Pons (tissue), 1 donor: ENCODE measurements at regions not wholly inside any gene's neighbourhood (a gene's known extent, or its start where the extent isn't known, plus 50 kb on each side); places are given as distances from the start of the nearest gene placed in this dataset.

ENCODE experiments used
- DNase-seq: peaks from one replicate; pipeline ENCODE4 v3.0.0-alpha.2; 2016; ENCODE audit warnings: low spot score

DNA sequence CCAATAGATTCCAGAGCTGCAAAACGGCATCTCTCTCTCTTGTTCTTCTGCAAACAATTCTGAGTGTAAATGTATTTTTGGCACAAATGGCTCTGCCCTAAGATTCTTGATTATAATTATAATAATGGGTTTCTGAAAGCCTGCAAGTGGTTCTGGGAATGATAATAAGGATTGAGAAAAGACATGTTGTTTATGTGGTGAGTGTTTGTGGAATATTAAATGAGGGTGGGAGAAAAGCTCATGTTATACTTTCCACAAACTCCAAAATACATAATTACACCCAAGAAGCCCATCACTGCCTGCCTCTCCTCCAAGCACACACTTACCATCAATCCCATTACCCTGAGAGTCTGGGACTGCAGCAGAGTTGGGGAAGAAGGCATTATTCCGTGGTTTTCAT, 460.0 kb upstream of the BRINP1 start:
- no peak for DNase-seq

DNA sequence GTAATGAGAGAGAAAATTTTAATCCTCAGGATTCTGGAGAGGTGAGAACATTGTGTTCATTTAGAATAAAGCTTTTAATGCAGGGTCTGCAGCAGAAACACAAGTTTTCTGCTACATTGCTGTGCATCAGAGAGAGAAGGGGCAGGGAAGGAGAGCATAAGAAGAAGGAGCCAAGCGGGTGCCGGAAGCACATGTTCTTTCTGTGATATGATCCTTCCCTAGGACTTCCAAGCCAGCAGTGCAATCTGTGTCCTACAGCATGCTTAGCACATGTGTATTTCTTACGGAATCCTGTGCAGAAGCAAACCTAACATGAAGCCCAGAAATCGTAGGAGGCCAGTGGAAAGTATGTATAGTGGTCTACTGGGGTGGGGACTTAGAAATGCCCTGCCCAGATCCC, 458.3 kb upstream of the BRINP1 start:
- DNase-seq = no peak

DNA sequence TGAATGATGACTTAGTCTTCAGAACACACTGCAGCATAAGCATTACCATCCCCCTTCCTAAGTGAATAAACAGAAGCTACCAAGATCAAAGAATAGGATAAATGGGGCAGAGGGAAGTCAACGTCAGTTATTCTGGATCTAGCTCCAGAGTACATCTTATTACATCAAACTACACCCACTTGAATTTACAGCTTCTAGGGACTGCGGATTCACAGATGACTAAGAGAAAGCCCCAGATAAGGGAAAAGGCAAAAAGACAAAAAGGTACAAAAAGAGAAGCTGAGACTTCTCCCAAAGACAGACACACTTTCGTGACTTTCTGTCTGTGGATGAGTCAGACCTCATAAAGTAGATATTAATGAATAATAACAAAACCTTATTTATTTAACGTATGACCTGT, 457.9 kb upstream of the BRINP1 start:
- DNase-seq = no peak

DNA sequence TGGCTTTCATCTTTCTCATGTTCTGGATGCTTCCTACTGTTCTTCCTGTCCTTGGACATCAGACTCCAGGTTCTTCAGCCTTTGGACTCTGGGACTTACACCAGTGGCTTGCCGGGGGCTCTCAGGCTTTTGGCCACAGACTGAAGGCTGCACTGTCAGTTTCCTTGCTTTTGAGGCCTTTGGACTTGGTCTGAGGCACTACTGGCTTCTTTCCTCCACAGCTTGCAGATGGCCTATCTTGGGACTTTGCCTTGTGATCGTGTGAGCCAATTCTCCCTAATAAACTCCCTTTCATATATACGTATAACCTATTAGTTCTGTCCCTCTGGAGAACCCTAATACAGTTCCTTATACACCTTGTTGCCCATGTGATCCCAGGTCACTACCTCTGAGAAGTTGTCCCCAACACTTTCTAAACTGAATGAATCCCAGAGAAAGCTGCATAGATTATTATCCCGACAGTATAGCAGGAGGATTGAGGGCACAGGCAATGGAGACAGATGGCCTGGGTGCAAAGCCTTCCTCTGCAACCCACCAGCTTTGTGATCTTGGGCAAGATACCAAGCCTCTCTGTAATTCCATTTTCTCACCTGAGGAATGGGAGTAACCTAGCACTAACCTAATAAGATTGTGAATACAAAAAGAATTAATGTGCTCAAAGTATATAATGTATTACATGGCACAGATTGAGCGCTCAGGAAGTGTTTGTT, 449.6 kb upstream of the BRINP1 start:
- no peak for DNase-seq

DNA sequence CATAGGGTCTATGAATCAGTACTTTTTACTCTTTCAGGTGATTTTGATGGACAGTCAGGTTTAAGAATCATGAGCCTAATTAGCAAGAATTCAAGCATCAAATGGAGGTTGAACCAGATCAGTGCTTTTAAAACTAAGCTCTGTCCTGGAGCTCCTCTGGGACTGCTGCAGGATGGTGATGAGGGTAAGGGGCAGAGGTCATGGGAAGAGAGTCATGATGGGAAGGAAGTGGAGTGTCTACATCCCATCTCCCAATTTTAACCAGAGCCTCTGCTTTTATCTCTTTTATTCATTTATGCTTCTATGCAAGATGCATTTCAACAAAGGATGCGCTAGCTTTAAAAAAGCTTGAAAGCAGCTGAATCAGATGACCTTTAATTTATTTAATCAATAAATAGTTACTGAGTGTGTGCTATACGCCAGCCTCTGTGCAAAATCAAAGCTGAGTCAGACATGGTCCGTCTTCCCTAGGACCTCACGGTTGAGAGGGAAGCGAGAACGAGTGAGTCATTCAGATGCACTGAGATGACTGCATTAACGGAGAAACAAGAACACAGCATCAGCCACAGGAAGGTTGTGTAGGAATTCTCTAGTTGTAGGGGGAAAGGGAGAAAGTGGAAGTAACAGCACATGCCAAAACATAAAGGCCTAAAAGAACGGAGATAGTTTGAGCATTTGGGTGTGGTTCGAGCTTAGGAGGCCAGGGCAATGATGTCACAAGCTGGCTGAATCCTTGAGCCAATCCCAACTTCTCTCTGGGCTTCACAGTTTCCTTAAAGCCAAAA, 441.6 kb upstream of the BRINP1 start:
- DNase-seq = no peak

DNA sequence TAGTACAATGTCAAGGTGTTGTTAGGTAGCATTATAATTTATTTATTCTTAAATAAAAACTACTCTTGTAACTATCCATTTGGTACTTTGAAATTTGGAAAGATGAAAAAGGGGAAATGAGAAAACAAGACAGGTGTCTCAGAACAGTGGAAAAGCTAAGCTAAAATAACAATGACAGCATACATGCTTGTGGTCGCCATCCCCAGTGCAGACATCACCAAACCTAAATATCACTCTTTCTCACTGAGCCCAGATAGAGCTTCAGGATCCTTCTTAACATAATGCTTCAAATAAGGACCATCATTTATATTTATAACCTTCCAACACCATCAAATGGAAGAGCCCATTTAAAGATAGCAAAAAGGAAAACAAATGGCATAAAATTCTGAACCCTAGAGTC, 434.4 kb upstream of the BRINP1 start:
- no peak for DNase-seq

DNA sequence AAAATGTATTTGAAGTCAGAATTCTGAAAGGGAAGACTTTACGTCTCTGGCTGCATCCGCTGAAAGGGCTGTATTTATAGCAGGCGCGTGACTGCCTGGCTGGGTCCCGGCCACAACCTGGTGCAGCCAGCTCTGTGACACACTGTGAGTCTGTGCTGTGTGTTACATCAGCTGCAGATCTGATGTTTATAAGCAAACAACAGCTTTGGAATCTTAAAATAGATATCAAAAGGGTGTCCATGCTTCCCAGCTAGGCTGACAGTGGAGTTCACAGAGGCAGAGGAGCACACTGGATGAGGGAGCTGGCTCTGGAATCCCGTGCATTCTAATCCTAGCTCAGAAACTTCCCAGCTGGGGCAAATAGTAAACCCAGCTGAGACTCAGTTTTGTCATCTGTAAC, 433.4 kb upstream of the BRINP1 start:
- peak; percentile 93 for DNase-seq

DNA sequence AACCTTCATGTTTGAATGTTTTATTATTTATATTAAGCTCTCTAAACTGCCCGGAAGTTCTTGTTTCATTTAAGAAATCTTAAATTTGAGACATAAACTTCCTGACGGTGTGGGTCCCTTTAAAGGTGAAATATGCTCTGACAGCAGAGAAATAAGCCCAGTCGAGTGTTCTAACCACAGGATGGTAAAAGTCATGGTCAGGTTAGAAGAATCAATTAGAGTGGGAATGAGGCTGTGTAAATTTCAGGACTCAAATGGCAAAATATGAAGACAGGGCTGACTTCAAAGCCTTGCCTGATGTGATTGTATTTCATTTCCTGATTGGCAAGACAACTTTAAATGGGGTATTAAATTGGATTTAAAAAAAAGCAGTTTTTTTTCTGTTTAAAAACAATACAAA, 432.9 kb upstream of the BRINP1 start:
- peak; percentile 46 for DNase-seq

DNA sequence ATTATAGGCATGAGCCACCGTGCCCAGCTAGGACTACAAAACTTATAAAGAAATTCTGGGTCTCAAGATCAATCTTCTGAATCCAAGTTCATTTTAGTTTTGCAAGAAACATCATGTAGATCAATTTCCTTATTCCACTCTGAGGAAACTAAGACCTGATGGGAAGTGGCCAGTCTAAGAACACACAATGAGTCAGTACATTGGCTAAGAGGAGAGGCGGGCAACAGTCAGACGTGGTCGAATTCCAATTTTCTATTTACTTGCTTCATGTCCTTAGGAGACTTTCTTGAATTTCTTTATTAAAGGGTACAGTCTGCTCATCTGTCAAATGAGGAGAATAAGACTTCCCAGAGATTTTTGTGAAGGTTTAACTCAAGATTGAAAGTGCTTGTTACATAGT, 432.1 kb upstream of the BRINP1 start:
- peak; percentile 25 for DNase-seq

DNA sequence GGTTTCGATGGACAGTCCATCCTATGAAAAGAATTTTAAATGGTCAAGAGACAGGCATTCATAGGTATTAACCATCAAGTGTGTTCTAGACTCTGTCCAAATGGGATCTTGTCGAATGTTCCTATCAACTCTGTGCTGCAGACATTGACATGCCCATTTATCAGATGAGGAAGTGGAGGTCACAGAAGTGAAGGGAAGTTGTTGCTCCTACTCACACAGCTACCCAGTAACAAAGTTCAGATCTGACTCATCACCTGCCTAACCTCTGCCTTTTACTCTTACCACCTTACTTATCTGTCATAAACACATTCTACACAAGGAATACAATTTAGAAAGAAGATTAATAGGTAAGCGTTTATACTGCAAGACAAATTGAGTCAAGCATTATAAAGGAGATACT, 426.2 kb upstream of the BRINP1 start:
- DNase-seq = no peak

DNA sequence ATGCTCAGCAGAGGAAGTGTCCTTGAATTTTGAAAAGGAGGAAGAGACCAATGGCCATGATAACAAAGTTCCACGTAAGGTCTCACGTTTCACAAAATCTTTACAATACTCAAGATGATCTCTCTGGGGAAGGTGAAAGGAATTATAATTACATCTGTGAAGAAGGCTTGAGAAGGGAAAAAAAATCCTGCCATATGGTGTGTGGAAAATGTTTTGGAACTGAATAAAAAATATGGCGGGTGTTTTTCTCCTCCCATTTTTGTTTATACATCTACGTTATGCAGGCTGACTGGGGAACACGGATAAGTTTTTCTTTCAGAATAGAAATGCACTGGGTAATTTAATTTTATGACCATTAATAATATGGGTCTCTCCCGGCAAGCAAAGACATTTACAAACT, 425.6 kb upstream of the BRINP1 start:
- no peak for DNase-seq

DNA sequence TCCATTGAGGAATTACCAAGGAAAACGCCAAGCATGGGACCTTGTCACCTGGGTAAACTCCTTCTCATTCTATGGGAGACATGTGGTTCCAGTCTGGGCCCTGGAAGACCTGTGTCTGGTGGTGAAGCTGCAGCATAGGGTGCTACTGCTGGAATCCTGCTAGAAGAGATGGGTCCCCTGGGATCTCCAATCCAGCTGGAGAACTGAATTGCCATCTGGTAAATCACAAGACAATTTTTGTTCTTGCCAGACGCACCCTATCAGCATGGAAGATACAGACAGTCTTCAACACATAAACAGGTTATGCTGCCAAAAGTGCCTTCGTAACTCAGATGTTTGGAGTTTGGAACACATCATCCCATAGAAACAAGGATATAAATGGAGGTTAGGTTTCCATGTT, 424.0 kb upstream of the BRINP1 start:
- DNase-seq = no peak

DNA sequence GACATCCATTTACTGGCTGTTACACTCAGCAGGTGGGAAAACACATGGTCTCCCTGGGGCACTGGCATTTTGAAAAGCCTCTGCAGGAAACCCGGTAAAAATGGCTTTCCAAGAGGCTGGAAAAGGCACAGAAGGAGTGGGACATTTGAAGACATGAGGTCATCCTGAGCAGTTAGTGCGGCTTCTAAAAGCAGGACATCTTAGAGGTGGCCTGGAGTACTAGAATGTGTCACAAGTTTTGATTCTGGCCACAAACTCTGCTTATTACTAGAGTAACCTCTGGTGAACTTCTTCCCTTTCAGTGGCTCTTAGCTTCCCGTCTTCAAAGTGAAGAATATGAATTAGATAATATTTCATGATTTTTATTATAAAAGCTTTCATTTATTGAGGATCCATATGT, 423.0 kb upstream of the BRINP1 start:
- no peak for DNase-seq

DNA sequence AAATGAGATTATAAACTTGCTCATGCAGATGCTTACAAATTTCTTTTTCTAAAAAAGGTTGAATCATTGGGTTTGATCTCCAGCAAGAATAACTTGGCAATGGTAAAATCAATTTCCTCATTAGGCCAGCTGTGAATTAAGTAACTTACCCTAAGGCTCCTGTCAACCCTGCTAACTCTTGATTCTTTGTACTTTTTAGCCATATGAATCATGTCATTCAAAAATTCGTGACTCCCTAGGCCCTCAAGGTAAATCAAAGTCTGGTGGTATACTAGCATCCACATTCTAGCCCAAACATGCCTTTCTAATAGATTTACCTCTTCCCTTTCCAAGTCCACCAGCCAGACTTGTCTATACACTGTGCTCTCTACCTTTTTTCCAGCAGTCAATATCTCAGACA, 420.8 kb upstream of the BRINP1 start:
- DNase-seq = no peak

DNA sequence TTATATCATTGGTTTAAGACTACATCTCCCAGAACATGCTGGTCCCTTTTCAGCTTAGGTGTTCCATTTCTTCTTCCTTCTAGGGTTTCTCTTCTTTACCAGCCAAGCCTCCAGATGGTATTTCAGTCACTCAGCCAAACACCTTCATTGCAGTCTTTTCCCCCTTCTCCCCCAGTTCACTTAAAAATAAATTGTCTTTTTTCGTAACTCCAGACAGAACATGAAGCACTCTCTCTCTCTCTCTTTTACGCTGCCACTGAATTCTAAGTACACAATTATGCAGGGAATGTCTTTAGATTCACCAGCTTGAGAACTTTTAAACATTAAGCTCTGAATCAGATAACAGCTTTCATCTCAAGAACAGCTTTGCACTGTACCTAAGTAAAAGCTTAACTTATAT, 419.7 kb upstream of the BRINP1 start:
- DNase-seq = no peak

DNA sequence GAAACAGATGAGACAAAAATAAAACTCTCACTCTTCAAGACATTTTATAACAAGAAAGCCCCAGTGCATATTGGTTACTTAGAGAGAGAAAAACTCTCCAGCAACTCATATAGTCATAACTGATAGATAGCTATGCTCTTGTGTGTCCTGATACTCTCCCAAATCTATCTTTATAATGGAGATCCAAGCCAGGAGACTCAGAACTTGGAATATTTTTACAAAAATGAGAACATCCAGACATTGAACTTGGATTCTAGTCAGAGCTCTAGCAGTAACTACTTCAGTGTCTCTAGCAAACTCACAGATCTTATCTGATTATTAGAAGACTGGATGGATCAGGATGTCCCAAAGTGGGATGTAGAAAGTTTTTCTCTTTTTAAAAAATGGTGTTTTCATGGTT, 412.7 kb upstream of the BRINP1 start:
- no peak for DNase-seq

DNA sequence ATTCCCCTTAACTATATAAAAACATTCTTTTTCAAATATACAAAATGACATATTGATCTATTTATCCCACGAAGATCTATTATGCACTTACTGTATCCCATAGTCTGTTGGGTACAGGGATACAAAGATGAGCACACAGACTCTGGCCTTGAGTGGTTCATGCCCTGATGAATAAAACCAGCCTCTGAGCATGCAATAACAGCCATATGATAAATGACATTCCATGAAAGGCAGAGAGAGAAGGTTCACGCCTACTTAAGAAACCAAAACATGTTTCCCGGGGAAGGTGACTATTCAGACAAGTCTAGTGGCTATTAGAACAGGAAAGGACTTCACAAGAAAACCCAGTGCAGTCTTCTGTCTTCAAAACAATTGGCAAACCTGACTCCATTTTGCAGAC, 406.2 kb upstream of the BRINP1 start:
- no peak for DNase-seq

DNA sequence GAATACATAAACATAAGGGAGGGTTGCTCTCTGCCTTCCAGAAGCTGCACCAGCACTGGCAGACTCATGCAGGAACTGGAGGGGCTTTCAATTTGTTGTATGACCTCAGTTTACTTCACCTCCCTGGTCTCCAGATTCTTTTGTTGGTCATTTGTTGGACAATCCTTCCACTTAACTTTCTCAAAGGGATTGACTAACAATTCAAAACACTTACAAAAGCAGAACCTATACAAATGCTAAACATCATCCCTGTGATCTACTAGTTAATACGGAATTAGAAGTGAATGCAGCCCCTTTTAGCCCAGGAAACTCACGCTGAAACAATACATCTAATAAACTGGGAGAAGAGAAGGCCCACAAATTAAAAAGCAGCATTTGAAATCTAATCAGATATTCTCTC, 404.6 kb upstream of the BRINP1 start:
- no peak for DNase-seq

DNA sequence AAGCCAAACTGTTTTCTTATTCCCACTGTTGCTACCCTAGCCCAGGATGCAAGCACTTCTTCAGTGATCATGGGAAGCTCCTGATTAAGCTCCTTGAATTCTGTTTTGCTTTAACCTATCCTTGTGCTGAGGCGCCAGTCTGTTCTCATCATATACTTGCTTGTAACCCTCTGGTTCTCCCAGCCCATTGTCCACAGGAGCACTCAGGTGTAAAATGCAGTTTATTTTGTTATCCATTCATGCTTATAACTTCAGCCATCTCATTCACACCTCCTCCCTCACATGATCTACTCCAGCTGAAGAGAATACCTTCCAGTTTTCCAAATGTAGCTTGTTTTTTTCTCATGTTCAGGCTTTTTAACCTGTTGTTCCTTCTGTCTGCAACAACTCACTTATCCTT, 402.1 kb upstream of the BRINP1 start:
- DNase-seq = no peak

DNA sequence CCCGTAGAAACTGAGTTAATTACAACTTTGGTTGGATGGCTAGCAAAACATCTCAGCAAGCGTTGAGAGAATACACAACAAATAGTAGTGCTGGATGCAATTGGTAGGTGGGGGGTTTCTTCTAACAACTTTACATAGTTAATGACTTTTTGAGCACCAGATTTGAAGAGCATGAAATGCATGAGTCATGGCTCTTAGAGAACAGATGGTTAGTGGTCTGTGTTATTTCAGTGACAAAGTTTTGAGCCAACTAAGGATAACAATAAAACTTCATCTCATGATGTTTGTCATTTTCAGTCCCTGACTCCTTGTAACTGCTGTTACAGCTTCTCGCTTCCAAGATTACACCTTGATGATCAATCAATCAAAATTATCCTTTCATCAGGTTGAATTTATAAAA, 399.0 kb upstream of the BRINP1 start:
- no peak for DNase-seq

DNA sequence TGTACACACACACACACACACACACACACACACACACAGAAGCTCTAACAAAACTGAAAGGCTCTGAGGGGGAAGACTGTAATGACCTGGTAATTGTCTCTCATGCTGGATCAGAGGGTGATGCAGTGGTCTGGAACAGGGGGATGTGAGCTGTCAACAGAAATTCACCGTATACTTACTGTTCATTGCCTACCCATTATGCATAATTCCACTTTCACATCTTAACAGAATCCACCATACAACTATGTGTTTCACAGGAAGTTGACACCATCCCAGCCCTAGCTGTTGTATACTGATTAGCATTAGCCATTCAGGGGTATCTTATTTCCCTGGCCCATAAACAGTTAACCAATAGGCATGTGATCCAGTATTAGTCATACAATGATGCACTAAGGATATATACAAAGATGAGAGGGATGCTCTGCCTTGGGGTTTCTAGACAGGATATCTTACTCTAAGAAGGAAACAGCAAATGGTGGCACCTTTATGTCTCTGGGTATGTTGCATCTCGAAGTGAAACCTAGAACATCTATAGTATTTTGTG, 396.5 kb upstream of the BRINP1 start:
- no peak for DNase-seq

DNA sequence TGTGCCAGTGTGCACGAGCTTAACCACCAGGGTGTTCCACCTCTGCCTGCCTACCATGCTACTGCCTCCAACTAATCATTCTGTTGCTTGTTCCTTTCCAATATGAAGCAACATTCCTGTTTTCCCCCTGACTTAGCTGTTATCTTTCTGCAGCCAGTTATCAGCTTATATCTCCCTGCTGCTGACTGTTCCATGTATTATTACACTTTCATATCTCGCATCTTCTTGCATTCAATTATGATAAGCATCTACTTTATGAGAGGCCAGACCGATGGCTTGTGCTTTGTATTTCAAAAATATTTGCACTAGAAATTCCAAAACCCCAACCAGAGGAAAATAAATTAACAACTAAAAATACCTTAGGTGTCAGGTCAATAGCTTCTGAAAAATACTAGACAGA, 394.0 kb upstream of the BRINP1 start:
- no peak for DNase-seq

DNA sequence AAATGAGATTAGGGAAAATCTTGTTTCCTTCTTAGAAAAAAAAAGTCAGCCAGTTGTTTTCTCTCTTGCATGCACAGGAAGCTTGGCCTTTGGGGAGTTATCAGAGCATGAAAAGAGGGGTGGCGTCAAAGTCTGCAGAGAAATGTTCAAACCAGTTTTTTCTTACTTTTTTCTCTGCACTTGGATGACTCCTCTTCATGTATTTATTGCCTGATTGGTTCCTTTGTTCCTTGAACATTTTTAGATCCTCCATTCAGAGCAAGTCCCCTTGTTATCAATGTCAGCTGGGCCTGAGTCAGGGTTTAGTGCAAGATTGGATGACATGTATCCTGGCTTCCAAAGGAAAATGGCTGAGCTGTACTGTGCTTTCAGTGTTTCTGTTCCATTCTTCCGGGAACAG, 392.6 kb upstream of the BRINP1 start:
- no peak for DNase-seq

DNA sequence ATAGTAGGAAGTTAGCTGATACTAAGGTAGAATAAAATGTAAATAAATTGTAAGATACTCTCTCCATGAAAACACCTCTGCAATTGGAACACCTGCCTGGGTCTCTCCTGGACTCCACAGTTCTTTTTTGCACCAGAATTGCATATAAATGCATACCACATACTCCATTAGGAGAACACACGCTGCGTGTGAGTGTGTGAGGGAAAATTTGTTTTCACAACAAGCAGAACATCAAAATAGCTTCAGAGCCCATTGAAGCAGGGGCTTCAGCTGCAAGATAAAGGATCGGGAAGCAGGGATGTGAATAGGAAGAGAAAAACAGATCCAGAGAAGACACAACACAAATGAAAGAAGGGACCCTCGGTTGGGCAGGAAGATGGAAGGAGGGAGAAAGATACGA, 389.8 kb upstream of the BRINP1 start:
- DNase-seq = no peak
